Gastroesophageal sphincter (tissue), 4 donors: ENCODE measurements at regions not wholly inside any gene's neighbourhood (a gene's known extent, or its start where the extent isn't known, plus 50 kb on each side); places are given as distances from the start of the nearest gene placed in this dataset.

Experiments
- ATAC-seq: fragments of 150-250 bp; one replicate; pipeline ENCODE4 v1.9.1; 2016; ENCODE audit warnings: mild to moderate bottlenecking, moderate library complexity
- H3K27ac ChIP-seq, 4 donors: fragments of 200-600 bp; sonication (generic) in 3 of 4; 1 replicate in 3 of 4; 2 replicates in 1 of 4; pipeline ENCODE4 v1.5.1; 2016 to 2019
- H3K27me3 ChIP-seq: fragments of 200-600 bp; sonication (generic); one replicate; pipeline ENCODE4 v1.5.1; 2019
- H3K36me3 ChIP-seq, 2 donors: fragments of 200-600 bp; sonication (generic); one replicate each; pipeline ENCODE4 v1.5.1; 2019; ENCODE audit warnings: control low read depth in 1 of 2
- H3K4me1 ChIP-seq, 3 donors: fragments of 200-600 bp; sonication (generic); 1 replicate in 2 of 3; 2 replicates in 1 of 3; pipeline ENCODE4 v1.5.1; 2016 to 2019; ENCODE audit warnings: control low read depth in 2 of 3
- H3K4me3 ChIP-seq, 2 donors: fragments of 200-600 bp; sonication (generic); one replicate each; pipeline ENCODE4 v1.5.1; 2019; ENCODE audit warnings: mild to moderate bottlenecking in 1 of 2, moderate library complexity in 1 of 2
- H3K9me3 ChIP-seq, 3 donors: fragments of 200-600 bp; sonication (generic); one replicate each; pipeline ENCODE4 v1.5.1; 2017 to 2019; ENCODE audit warnings: control low read depth in 2 of 3
- CTCF ChIP-seq, 4 experiments: fragments of 200-600 bp in 2 of 4; fragments of 450-650 bp in 2 of 4; sonication (generic) in 1 of 4; IDR thresholded peaks; one replicate each; pipeline ENCODE4 v1.5.1; 2017 to 2019; ENCODE audit warnings: antibody characterized with exemption in 4 of 4, mild to moderate bottlenecking in 2 of 4, moderate library complexity in 2 of 4
- EP300 ChIP-seq: sonication (generic); formaldehyde crosslinking; IDR thresholded peaks from one replicate; pipeline ENCODE4 v1.6.1; 2017; ENCODE audit warnings: antibody characterized with exemption, mild to moderate bottlenecking
- POLR2A ChIP-seq, 2 donors: fragments of 450-650 bp; IDR thresholded peaks; one replicate each; pipeline ENCODE4 v1.6.1; 2017; ENCODE audit warnings: antibody characterized with exemption in 2 of 2, mild to moderate bottlenecking in 2 of 2, moderate library complexity in 1 of 2
- POLR2AphosphoS5 ChIP-seq: sonication (generic); formaldehyde crosslinking; IDR thresholded peaks from one replicate; pipeline ENCODE4 v1.6.1; 2017; ENCODE audit warnings: antibody characterized with exemption
- WGBS, 2 donors: methylation state at CpG; one replicate each; pipeline ENCODE4 v1.1.5; 2018; ENCODE audit warnings: low coverage in 1 of 2; 5-methylcytosine and 5-hydroxymethylcytosine counted together

- WGBS, 2 donors: 6 to 14% methylated on average over 1 of the region's 1 CpG
- no peak for TF ChIP-seq CTCF (IDR thresholded peaks at IDR 0.05)
- no peak for TF ChIP-seq POLR2A (IDR thresholded peaks at IDR 0.05)
- TF ChIP-seq POLR2AphosphoS5: no peak
- no peak for TF ChIP-seq EP300
- Histone ChIP-seq H3K27ac (no peak overlapping the region), H3K36me3 (no peaks in the 10 kb centered on the region), H3K4me3 (no peak overlapping the region), H3K4me1 (no peaks in the 10 kb centered on the region), H3K27me3 (no peaks in the 10 kb centered on the region), H3K9me3 (peaks cover 0 to 15% (median 0%) of the 10 kb centered on the region in 3 donors)
- no peak for ATAC-seq
Observed at GRCh38 chr15:46420990-46421389, 786.2 kb downstream of the SQOR start.

GRCh38 chr15:46441294-46442062 is 806.6 kb downstream of the SQOR start:
- Histone ChIP-seq H3K27ac (no peak overlapping the region), H3K27me3 (no peaks in the 10 kb centered on the region), H3K4me3 (no peak overlapping the region), H3K36me3 (no peaks in the 10 kb centered on the region), H3K9me3 (no peaks in the 10 kb centered on the region), H3K4me1 (no peaks in the 10 kb centered on the region)
- TF ChIP-seq EP300 (no peak), POLR2AphosphoS5 (no peak), POLR2A (IDR thresholded peaks at IDR 0.05) (no peak), CTCF (IDR thresholded peaks at IDR 0.05) (no peak)
- no peak for ATAC-seq
- 60 to 78% methylated on average over 4 of the region's 4 CpGs for WGBS, 2 donors

GRCh38 chr15:46442184-46442583 is 807.4 kb downstream of the SQOR start:
- no peaks in the 10 kb centered on the region for H3K9me3 ChIP-seq
- ATAC-seq: no peak
- no peaks in the 10 kb centered on the region for H3K36me3 ChIP-seq
- TF ChIP-seq POLR2AphosphoS5 (no peak), EP300 (no peak), POLR2A (IDR thresholded peaks at IDR 0.05) (no peak), CTCF (IDR thresholded peaks at IDR 0.05) (no peak)
- no peak overlapping the region for H3K4me3 ChIP-seq
- 89 to 93% methylated on average over 5 of the region's 5 CpGs for WGBS, 2 donors
- H3K4me1 ChIP-seq: no peaks in the 10 kb centered on the region
- no peaks in the 10 kb centered on the region for H3K27me3 ChIP-seq
- no peak overlapping the region for H3K27ac ChIP-seq

GRCh38 chr15:46442901-46443590 is 808.2 kb downstream of the SQOR start:
- H3K4me3 ChIP-seq: no peak overlapping the region
- H3K27me3 ChIP-seq: no peaks in the 10 kb centered on the region
- TF ChIP-seq POLR2AphosphoS5: no peak
- no peak for TF ChIP-seq POLR2A (IDR thresholded peaks at IDR 0.05)
- TF ChIP-seq CTCF (IDR thresholded peaks at IDR 0.05): no peak
- TF ChIP-seq EP300: no peak
- WGBS, 2 donors: 83 to 100% methylated on average over 1 of the region's 1 CpG
- no peaks in the 10 kb centered on the region for H3K9me3 ChIP-seq
- H3K36me3 ChIP-seq: no peaks in the 10 kb centered on the region
- no peaks in the 10 kb centered on the region for H3K4me1 ChIP-seq
- H3K27ac ChIP-seq: no peak overlapping the region
- no peak for ATAC-seq
